Panc1 (cell line): ENCODE measurements at regions not wholly inside any gene's neighbourhood (a gene's known extent, or its start where the extent isn't known, plus 50 kb on each side); places are given as distances from the start of the nearest gene placed in this dataset.

ENCODE experiments used
- ATAC-seq: fragments of 200-7000 bp; cut with Tn5 transposase; 2 replicates; pipeline ENCODE4 v1.9.1; 2020; ENCODE audit warnings: mild to moderate bottlenecking, moderate library complexity
- BruUV-seq: library from RNA; stranded (reverse); fragments of 400-500 nt; replicated peaks from 2 replicates; lab custom pipeline; 2021; lab: Mats Ljungman, UMichigan
- CTCF ChIA-PET: fragments of 300-600 bp; sonication (Branson Sonifier 250); formaldehyde crosslinking; loops from one replicate; lab custom pipeline; 2022; ENCODE audit warnings: antibody characterized with exemption; lab: Charles Lee
- POLR2A ChIA-PET: fragments of 300-600 bp; sonication (Branson Sonifier 250); formaldehyde crosslinking; loops from one replicate; lab custom pipeline; 2022; ENCODE audit warnings: antibody characterized with exemption; lab: Charles Lee
- DNase-seq: peaks from one replicate; pipeline ENCODE4 v3.0.0-alpha.2; 2010; ENCODE audit warnings: low read depth, low spot score
- H3K27ac ChIP-seq: 2 replicates; pipeline ENCODE4 v1.5.1; 2011; ENCODE audit warnings: mild to moderate bottlenecking, low read length, inconsistent platforms
- H3K27me3 ChIP-seq: fragments of 200-500 bp; sonication (Bioruptor generic); 2 replicates; pipeline ENCODE4 v1.6.0; 2014; ENCODE audit warnings: low read length, inconsistent platforms; ENCODE audit not compliant: control insufficient read depth, insufficient read depth
- H3K36me3 ChIP-seq: fragments of 200-500 bp; sonication (Bioruptor generic); 2 replicates; pipeline ENCODE4 v1.5.1; 2014; ENCODE audit warnings: inconsistent platforms, mild to moderate bottlenecking, low read length, moderate library complexity; ENCODE audit not compliant: control insufficient read depth, insufficient read depth
- H3K4me1 ChIP-seq: 2 replicates; pipeline ENCODE4 v1.5.1; 2011; ENCODE audit warnings: inconsistent platforms, mild to moderate bottlenecking, low read length, moderate library complexity; ENCODE audit not compliant: control insufficient read depth, insufficient read depth
- H3K4me3 ChIP-seq, 2 experiments: 2 replicates each; pipeline ENCODE4 v1.5.1; 2011 to 2012; ENCODE audit warnings: low read depth in 2 of 2, low read length in 2 of 2, mild to moderate bottlenecking in 2 of 2, inconsistent platforms in 1 of 2, moderate library complexity in 1 of 2
- H3K9me3 ChIP-seq: fragments of 200-500 bp; sonication (Bioruptor generic); 2 replicates; pipeline ENCODE4 v1.5.1; 2014; ENCODE audit warnings: low read depth, mild to moderate bottlenecking, inconsistent platforms, low read length, moderate library complexity; ENCODE audit not compliant: control insufficient read depth, insufficient read depth
- POLR2AphosphoS5 ChIP-seq: IDR thresholded peaks from 2 replicates; pipeline ENCODE4 v1.6.1; 2012; ENCODE audit warnings: mild to moderate bottlenecking, low read depth, low read length, moderate library complexity
- SIN3A ChIP-seq: IDR thresholded peaks from 2 replicates; pipeline ENCODE4 v1.6.1; 2012; ENCODE audit warnings: low read depth, mild to moderate bottlenecking, low read length, moderate library complexity, borderline replicate concordance; ENCODE audit not compliant: insufficient read depth
- TCF7L2 ChIP-seq: IDR thresholded peaks from 2 replicates; pipeline ENCODE4 v1.6.1; 2011; ENCODE audit warnings: mild to moderate bottlenecking, low read depth, low read length, inconsistent platforms
- in situ Hi-C: cut with HindIII; loops from 2 replicates; pipeline ENCODE4 v1.10.0; 2016; ENCODE audit warnings: low sequenced_read_pairs, low pct_unique_long_range_greater_than_20kb
- intact Hi-C: fragments of 100-400 bp; cut with micrococcal nuclease; formaldehyde crosslinking; loops from one replicate; pipeline ENCODE4 v1.10.0; 2022; ENCODE audit not compliant: unreplicated experiment
- TF ChIP-seq, protein P1 (sequence below), 2 experiments: IDR thresholded peaks; 2 replicates each; pipeline ENCODE4 v1.6.1; 2011 to 2012; ENCODE audit warnings: low read depth in 2 of 2, control low read depth in 1 of 2, low read length in 1 of 2, mild to moderate bottlenecking in 1 of 2, moderate library complexity in 1 of 2; ENCODE audit not compliant: insufficient read depth in 1 of 2
- TF ChIP-seq, protein P2 (sequence below): fragments of 450-650 bp; IDR thresholded peaks from 2 replicates; pipeline ENCODE4 v1.5.1; 2017; ENCODE audit warnings: mild to moderate bottlenecking

DNA sequence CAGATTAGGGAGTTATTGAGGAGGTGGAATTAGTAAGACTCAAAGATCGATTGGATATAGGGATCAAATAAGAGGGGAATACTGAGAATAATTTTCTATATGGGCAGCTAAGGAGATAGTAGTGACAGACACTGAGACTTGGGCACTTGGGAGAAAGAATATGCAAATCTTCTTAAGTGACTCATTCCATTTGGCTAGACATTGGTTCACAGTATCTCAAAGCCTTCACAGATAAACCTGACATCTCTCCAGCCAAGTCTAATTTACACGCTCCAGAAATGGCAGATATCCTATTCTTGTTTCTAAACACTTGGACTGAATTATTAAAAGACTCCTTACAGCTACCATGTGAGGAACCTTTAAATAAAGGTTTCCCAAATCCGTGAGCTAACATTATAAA, 104.6 kb upstream of the ADAMTS9 start:
- H3K27me3 ChIP-seq = no peaks in the 10 kb centered on the region
- no peaks in the 10 kb centered on the region for H3K9me3 ChIP-seq
- ATAC-seq (no peak), DNase-seq (no peak)
- ChIA-PET POLR2A (no interaction called here), CTCF (no interaction called here)
- TF ChIP-seq TCF7L2 (no peak), POLR2AphosphoS5 (no peak), SIN3A (no peak)
- TF ChIP-seq, protein P1, sequence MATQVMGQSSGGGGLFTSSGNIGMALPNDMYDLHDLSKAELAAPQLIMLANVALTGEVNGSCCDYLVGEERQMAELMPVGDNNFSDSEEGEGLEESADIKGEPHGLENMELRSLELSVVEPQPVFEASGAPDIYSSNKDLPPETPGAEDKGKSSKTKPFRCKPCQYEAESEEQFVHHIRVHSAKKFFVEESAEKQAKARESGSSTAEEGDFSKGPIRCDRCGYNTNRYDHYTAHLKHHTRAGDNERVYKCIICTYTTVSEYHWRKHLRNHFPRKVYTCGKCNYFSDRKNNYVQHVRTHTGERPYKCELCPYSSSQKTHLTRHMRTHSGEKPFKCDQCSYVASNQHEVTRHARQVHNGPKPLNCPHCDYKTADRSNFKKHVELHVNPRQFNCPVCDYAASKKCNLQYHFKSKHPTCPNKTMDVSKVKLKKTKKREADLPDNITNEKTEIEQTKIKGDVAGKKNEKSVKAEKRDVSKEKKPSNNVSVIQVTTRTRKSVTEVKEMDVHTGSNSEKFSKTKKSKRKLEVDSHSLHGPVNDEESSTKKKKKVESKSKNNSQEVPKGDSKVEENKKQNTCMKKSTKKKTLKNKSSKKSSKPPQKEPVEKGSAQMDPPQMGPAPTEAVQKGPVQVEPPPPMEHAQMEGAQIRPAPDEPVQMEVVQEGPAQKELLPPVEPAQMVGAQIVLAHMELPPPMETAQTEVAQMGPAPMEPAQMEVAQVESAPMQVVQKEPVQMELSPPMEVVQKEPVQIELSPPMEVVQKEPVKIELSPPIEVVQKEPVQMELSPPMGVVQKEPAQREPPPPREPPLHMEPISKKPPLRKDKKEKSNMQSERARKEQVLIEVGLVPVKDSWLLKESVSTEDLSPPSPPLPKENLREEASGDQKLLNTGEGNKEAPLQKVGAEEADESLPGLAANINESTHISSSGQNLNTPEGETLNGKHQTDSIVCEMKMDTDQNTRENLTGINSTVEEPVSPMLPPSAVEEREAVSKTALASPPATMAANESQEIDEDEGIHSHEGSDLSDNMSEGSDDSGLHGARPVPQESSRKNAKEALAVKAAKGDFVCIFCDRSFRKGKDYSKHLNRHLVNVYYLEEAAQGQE (IDR thresholded peaks at IDR 0.05; ENCODE audit: insufficient read depth in 1 of 2, low read depth in 2 of 2, low read length in 1 of 2) = no peak
- TF ChIP-seq, protein P2, sequence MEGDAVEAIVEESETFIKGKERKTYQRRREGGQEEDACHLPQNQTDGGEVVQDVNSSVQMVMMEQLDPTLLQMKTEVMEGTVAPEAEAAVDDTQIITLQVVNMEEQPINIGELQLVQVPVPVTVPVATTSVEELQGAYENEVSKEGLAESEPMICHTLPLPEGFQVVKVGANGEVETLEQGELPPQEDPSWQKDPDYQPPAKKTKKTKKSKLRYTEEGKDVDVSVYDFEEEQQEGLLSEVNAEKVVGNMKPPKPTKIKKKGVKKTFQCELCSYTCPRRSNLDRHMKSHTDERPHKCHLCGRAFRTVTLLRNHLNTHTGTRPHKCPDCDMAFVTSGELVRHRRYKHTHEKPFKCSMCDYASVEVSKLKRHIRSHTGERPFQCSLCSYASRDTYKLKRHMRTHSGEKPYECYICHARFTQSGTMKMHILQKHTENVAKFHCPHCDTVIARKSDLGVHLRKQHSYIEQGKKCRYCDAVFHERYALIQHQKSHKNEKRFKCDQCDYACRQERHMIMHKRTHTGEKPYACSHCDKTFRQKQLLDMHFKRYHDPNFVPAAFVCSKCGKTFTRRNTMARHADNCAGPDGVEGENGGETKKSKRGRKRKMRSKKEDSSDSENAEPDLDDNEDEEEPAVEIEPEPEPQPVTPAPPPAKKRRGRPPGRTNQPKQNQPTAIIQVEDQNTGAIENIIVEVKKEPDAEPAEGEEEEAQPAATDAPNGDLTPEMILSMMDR = no peak
- BruUV-seq = no TSS peak
- H3K36me3 ChIP-seq = no peaks in the 10 kb centered on the region; the same call in 1 of the 2 replicates
- no peak overlapping the region for H3K4me3 ChIP-seq
- intact Hi-C loops (no loop called here), in situ Hi-C loops (no loop called here)
- H3K27ac ChIP-seq = no peak overlapping the region
- H3K4me1 ChIP-seq = no peaks in the 10 kb centered on the region

DNA sequence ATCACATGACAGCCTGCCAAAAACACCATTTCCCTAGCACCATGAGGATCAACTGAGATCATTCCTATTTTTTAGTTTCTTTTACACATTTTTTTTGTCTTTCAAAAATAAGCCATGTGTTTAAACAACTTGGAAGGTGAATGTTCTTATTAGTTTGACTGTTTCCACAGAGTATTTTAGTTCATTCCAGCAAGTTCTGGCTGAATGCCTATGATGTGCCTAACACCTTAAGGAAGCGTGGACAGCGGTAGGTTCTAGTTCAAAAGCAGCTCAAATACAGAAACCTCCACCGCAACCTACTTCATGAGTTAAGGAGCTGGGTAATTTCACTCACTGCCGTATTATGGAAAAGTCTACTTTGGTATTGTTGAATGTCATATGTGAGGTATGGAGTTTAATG, 101.3 kb upstream of the ADAMTS9 start:
- no peaks in the 10 kb centered on the region for H3K27me3 ChIP-seq
- ATAC-seq = no peak
- DNase-seq = no peak
- in situ Hi-C loops (no loop called here), intact Hi-C loops (no loop called here)
- TF ChIP-seq TCF7L2 (no peak), SIN3A (no peak), POLR2AphosphoS5 (no peak)
- TF ChIP-seq, protein P2 = no peak
- TF ChIP-seq, protein P1 (IDR thresholded peaks at IDR 0.05; ENCODE audit: insufficient read depth in 1 of 2, low read depth in 2 of 2, low read length in 1 of 2) = no peak
- BruUV-seq = no TSS peak
- H3K4me3 ChIP-seq = no peak overlapping the region
- H3K36me3 ChIP-seq = no peaks in the 10 kb centered on the region; the same call in 1 of the 2 replicates
- H3K27ac ChIP-seq = no peak overlapping the region
- H3K4me1 ChIP-seq = no peaks in the 10 kb centered on the region
- no peaks in the 10 kb centered on the region for H3K9me3 ChIP-seq
- ChIA-PET POLR2A (no interaction called here), CTCF (no interaction called here)
